ENCODE measurements at regions not wholly inside any gene's neighbourhood (a gene's known extent, or its start where the extent isn't known, plus 50 kb on each side); places are given as distances from the start of the nearest gene placed in this dataset.
"Not testable (repeated sequence)": the region's sequence is repeated elsewhere in the genome, so short reads cannot be mapped to it uniquely, and the experiment has no call there.

DNA sequence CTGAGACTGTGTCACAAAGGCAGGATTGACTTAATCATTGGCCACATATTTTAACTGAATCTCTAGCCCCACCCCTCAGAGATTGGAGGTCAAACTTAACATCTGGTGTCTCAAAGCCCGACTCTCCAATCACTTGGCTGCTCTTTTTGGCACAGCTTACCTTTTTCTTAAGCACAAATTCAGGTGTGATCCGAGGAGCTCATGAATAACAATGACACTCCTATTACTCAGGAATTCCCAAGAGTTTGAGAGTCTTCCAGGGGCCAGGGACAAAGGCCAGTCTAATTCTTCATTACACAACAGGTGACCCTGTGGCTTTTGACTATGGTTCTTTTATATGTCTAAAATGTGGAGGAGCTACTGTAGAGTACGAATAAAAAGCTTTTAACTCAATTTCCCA is 945.2 kb downstream of the SPATA31A7 start:
- not testable (repeated sequence) for H3K36me3 Mint-ChIP-seq (ENCODE audit: insufficient read depth in 1 of 3, low read depth in 3 of 3); H4K8ac ChIP-seq (replicated peaks; ENCODE audit: insufficient read length, low read depth, low read length); H3K4ac ChIP-seq (ENCODE audit: low read depth, low read length); H4K5ac ChIP-seq (ENCODE audit: insufficient read length, low read depth, low read length); H3K4me3 Mint-ChIP-seq; H3T11ph ChIP-seq (ENCODE audit: low read length); H3K79me1 ChIP-seq (ENCODE audit: insufficient read depth, low read depth, low read length, poor library complexity, severe bottlenecking); H3K9me3 Mint-ChIP-seq; H3K4me1 ChIP-seq (ENCODE audit: insufficient read depth, low read length); H3K4me1 Mint-ChIP-seq; H2BK120ac ChIP-seq (ENCODE audit: low read depth, low read length, poor library complexity, severe bottlenecking); H3K79me2 ChIP-seq (ENCODE audit: insufficient read depth, low read length); H3K23ac ChIP-seq (ENCODE audit: insufficient read length, low read depth, low read length); H2AFZ ChIP-seq (ENCODE audit: low read length); H3K14ac ChIP-seq (ENCODE audit: insufficient read depth, low read length); H4K91ac ChIP-seq (ENCODE audit: insufficient read length, low read depth, low read length); DNase-seq; H3K27me3 ChIP-seq (ENCODE audit: insufficient read depth, low read length); H3K4me2 ChIP-seq (ENCODE audit: insufficient read depth, insufficient read length, low read length); H2AK5ac ChIP-seq (ENCODE audit: insufficient read length, low read length); H4K20me1 ChIP-seq (ENCODE audit: control insufficient read depth, insufficient read depth, insufficient read length); H3K23me2 ChIP-seq (ENCODE audit: insufficient read length, low read depth, low read length, poor library complexity, severe bottlenecking); H2BK20ac ChIP-seq (ENCODE audit: low read depth, low read length, poor library complexity, severe bottlenecking); H2BK15ac ChIP-seq (ENCODE audit: low read depth, low read length); H3K27ac Mint-ChIP-seq; H3K56ac ChIP-seq (ENCODE audit: insufficient read length, low read depth, low read length); H3K9ac ChIP-seq (ENCODE audit: extremely low read depth, insufficient read length, low read length); H3K27ac ChIP-seq (ENCODE audit: insufficient read length, low read depth, low read length); H3K9me3 ChIP-seq (ENCODE audit: control insufficient read depth, low read depth, low read length); H2BK12ac ChIP-seq (ENCODE audit: insufficient read length, low read depth, low read length); H3K27me3 Mint-ChIP-seq (ENCODE audit: low read depth); H2BK5ac ChIP-seq (ENCODE audit: insufficient read length, low read length); H3K18ac ChIP-seq (ENCODE audit: insufficient read length, low read depth, low read length)
- WGBS (ENCODE audit: extremely low coverage, insufficient read length, low lambda C conversion rate): no CpG with 5 or more reads among the region's 3 CpGs

GRCh38 chr9:62145648-62146047 is 955.8 kb downstream of the SPATA31A7 start:
- not testable (repeated sequence) for H3K4me1 ChIP-seq (ENCODE audit: insufficient read depth, low read length); H3K14ac ChIP-seq (ENCODE audit: insufficient read depth, low read length); H2AFZ ChIP-seq (ENCODE audit: low read length); H2BK12ac ChIP-seq (ENCODE audit: insufficient read length, low read depth, low read length); H3T11ph ChIP-seq (ENCODE audit: low read length); H2AK5ac ChIP-seq (ENCODE audit: insufficient read length, low read length); H4K91ac ChIP-seq (ENCODE audit: insufficient read length, low read depth, low read length); H3K79me1 ChIP-seq (ENCODE audit: insufficient read depth, low read depth, low read length, poor library complexity, severe bottlenecking); H3K23ac ChIP-seq (ENCODE audit: insufficient read length, low read depth, low read length); H2BK20ac ChIP-seq (ENCODE audit: low read depth, low read length, poor library complexity, severe bottlenecking); H3K27me3 Mint-ChIP-seq (ENCODE audit: low read depth); H3K27me3 ChIP-seq (ENCODE audit: insufficient read depth, low read length); H3K79me2 ChIP-seq (ENCODE audit: insufficient read depth, low read length); H3K4me1 Mint-ChIP-seq; H3K4ac ChIP-seq (ENCODE audit: low read depth, low read length); H2BK15ac ChIP-seq (ENCODE audit: low read depth, low read length); H3K9me3 Mint-ChIP-seq; H3K27ac Mint-ChIP-seq; H3K4me3 Mint-ChIP-seq; H2BK120ac ChIP-seq (ENCODE audit: low read depth, low read length, poor library complexity, severe bottlenecking); DNase-seq; H2BK5ac ChIP-seq (ENCODE audit: insufficient read length, low read length); H3K9ac ChIP-seq (ENCODE audit: extremely low read depth, insufficient read length, low read length); H3K23me2 ChIP-seq (ENCODE audit: insufficient read length, low read depth, low read length, poor library complexity, severe bottlenecking); H4K20me1 ChIP-seq (ENCODE audit: control insufficient read depth, insufficient read depth, insufficient read length); H3K4me2 ChIP-seq (ENCODE audit: insufficient read depth, insufficient read length, low read length); H3K27ac ChIP-seq (ENCODE audit: insufficient read length, low read depth, low read length); H3K9me3 ChIP-seq (ENCODE audit: control insufficient read depth, low read depth, low read length); H4K5ac ChIP-seq (ENCODE audit: insufficient read length, low read depth, low read length); H3K36me3 Mint-ChIP-seq (ENCODE audit: insufficient read depth in 1 of 3, low read depth in 3 of 3); H4K8ac ChIP-seq (replicated peaks; ENCODE audit: insufficient read length, low read depth, low read length); H3K18ac ChIP-seq (ENCODE audit: insufficient read length, low read depth, low read length); H3K56ac ChIP-seq (ENCODE audit: insufficient read length, low read depth, low read length)
- WGBS (ENCODE audit: extremely low coverage, insufficient read length, low lambda C conversion rate): no CpG with 5 or more reads among the region's 3 CpGs

Data from H9 (cell line).